ENCODE measurements at regions not wholly inside any gene's neighbourhood (a gene's known extent, or its start where the extent isn't known, plus 50 kb on each side); places are given as distances from the start of the nearest gene placed in this dataset.

DNA sequence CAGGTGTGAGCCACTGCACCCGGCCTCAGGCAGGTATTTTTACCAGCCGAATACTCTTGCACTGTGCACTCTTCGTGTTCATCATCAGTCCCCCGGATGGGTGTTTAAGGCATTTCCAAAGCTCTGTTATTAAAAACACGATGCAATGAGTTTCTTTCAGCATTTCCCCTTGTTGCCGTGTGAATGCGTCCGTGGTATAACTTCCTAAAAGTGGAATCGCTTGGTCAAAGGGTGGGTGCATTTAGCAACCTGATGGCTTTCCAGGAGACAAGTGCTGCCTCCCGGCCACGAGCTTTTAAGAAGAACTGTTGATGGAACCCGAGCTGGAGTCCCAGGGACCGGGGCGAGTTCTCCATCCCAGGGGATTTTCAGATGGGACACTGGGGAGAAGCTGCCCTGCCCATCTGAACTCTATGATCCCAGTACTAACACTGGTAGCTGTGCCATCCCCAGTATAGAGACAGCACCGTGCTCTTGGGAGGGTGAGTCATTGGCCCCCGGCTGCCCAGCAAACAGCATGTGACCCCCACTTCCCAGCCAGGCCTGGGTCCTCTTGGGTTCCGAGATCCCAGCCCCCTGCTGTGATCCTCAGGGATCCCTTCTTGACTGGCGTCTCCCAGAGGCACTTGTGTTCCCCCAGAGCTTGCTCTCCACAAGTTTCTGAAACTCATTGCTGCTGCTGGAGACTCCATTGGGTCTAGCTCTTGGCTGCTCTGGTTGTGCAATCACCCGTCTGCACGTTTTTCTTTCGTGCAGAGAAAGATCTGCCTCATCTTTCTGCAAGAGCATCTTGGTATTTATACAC lies 169.5 kb upstream of the IER5L start:
- no peak for TF ChIP-seq POLR2A (IDR thresholded peaks at IDR 0.05)
- TF ChIP-seq, protein P1, sequence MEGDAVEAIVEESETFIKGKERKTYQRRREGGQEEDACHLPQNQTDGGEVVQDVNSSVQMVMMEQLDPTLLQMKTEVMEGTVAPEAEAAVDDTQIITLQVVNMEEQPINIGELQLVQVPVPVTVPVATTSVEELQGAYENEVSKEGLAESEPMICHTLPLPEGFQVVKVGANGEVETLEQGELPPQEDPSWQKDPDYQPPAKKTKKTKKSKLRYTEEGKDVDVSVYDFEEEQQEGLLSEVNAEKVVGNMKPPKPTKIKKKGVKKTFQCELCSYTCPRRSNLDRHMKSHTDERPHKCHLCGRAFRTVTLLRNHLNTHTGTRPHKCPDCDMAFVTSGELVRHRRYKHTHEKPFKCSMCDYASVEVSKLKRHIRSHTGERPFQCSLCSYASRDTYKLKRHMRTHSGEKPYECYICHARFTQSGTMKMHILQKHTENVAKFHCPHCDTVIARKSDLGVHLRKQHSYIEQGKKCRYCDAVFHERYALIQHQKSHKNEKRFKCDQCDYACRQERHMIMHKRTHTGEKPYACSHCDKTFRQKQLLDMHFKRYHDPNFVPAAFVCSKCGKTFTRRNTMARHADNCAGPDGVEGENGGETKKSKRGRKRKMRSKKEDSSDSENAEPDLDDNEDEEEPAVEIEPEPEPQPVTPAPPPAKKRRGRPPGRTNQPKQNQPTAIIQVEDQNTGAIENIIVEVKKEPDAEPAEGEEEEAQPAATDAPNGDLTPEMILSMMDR (IDR thresholded peaks at IDR 0.05) = no peak
